Stomach (tissue), 8 donors: ENCODE measurements at regions not wholly inside any gene's neighbourhood (a gene's known extent, or its start where the extent isn't known, plus 50 kb on each side); places are given as distances from the start of the nearest gene placed in this dataset.

Experiments used
- DNase-seq, 2 donors: peaks; one replicate each; pipeline versions ENCODE4 v3.0.0 to v3.0.0-alpha.2; 2013 to 2019
- H3K27ac ChIP-seq, 5 donors: fragments of 200-600 bp in 4 of 5; sonication (generic) in 4 of 5; one replicate each; pipeline ENCODE4 v1.5.1; 2013 to 2019; ENCODE audit warnings: mild to moderate bottlenecking in 1 of 5, moderate library complexity in 1 of 5
- H3K27me3 ChIP-seq, 3 donors: fragments of 200-600 bp; sonication (generic); one replicate each; pipeline ENCODE4 v1.5.1; 2017 to 2019; ENCODE audit warnings: mixed run types in 1 of 3
- H3K36me3 ChIP-seq, 4 donors: fragments of 200-600 bp; sonication (generic); 1 replicate in 3 of 4; 2 replicates in 1 of 4; pipeline ENCODE4 v1.5.1; 2016 to 2019
- H3K4me1 ChIP-seq, 4 donors: fragments of 200-600 bp; sonication (generic); one replicate each; pipeline ENCODE4 v1.5.1; 2016 to 2019
- H3K4me3 ChIP-seq, 4 donors: fragments of 200-600 bp; sonication (generic) in 3 of 4; one replicate each; pipeline ENCODE4 v1.5.1; 2016 to 2019; ENCODE audit warnings: mild to moderate bottlenecking in 1 of 4
- H3K9me3 ChIP-seq, 4 donors: fragments of 200-600 bp; sonication (generic); one replicate each; pipeline ENCODE4 v1.5.1; 2016 to 2019
- CTCF ChIP-seq, 7 experiments: fragments of 450-650 bp in 4 of 7; fragments of 200-600 bp in 3 of 7; sonication (generic) in 3 of 7; IDR thresholded peaks; one replicate each; pipeline ENCODE4 v1.5.1; 2016 to 2019; ENCODE audit warnings: antibody characterized with exemption in 7 of 7, control low read depth in 2 of 7, mild to moderate bottlenecking in 1 of 7
- EP300 ChIP-seq: sonication (generic); formaldehyde crosslinking; IDR thresholded peaks from one replicate; pipeline ENCODE4 v1.6.1; 2017; ENCODE audit warnings: antibody characterized with exemption
- POLR2A ChIP-seq, 4 donors: fragments of 450-650 bp; IDR thresholded peaks; one replicate each; pipeline ENCODE4 v1.6.1; 2016; ENCODE audit warnings: antibody characterized with exemption in 4 of 4, control low read depth in 2 of 4, mild to moderate bottlenecking in 1 of 4, moderate library complexity in 1 of 4
- POLR2AphosphoS5 ChIP-seq, 3 donors: sonication (generic); formaldehyde crosslinking; IDR thresholded peaks; one replicate each; pipeline ENCODE4 v1.6.1; 2016; ENCODE audit warnings: antibody characterized with exemption in 3 of 3
- WGBS, 5 donors: extraction: QIAGEN DNeasy Blood & Tissue Kit in 3 of 5; methylation state at CpG; one replicate each; pipeline versions ENCODE4 v1.1.5 to v1.1.7; 2013 to 2018; 5-methylcytosine and 5-hydroxymethylcytosine counted together
- intact Hi-C: fragments of 100-400 bp; cut with DNase I; formaldehyde crosslinking; loops from one replicate; pipeline ENCODE4 v1.15.1; 2023; ENCODE audit warnings: low total_unique reads
- donor health status: healthy with polysubstance abuse.
- donor health status: Bipolar disorder and iron deficiency.
- donor health status: healthy.

DNA sequence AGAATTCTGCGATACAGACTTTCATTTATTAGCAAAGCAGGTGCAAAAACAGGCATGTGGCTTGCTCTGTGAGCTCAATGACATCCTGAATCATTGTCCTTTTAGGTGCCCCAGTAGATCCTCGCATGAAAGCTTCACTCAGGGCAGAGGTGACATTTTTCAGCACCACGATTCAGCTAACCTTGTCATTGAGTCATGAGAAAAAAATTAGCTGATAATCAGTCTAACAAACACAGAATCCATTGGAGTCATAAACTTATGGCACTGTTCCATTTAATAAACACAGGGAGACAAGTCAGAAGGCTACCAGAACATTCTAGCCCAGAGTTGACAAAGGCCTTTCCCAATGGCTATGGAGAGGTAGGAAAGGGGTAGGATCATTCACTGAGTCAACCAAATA is 104.8 kb upstream of the RAD23B start:
- peaks cover 0 to 19% (median 7%) of the 10 kb centered on the region in 4 donors for H3K4me1 ChIP-seq
- H3K27ac ChIP-seq: no peak overlapping the region
- no peak for TF ChIP-seq POLR2A (IDR thresholded peaks at IDR 0.05)
- no peak for TF ChIP-seq POLR2AphosphoS5 (IDR thresholded peaks at IDR 0.05)
- no peak for TF ChIP-seq CTCF (IDR thresholded peaks at IDR 0.05)
- TF ChIP-seq EP300: no peak
- no peak for DNase-seq
- H3K9me3 ChIP-seq: peaks cover 0 to 13% (median 7%) of the 10 kb centered on the region in 4 donors
- WGBS, 5 donors: 44 to 73% (median 52%) methylated on average over 3 of the region's 3 CpGs
- H3K27me3 ChIP-seq: no peaks in the 10 kb centered on the region
- intact Hi-C loops: loop anchor here (5.0 to 10.0 kb wide), 2 partner anchors 46 to 533 kb away; no protein-coding TSS in a partner anchor
- no peaks in the 10 kb centered on the region for H3K36me3 ChIP-seq
- no peak overlapping the region for H3K4me3 ChIP-seq

DNA sequence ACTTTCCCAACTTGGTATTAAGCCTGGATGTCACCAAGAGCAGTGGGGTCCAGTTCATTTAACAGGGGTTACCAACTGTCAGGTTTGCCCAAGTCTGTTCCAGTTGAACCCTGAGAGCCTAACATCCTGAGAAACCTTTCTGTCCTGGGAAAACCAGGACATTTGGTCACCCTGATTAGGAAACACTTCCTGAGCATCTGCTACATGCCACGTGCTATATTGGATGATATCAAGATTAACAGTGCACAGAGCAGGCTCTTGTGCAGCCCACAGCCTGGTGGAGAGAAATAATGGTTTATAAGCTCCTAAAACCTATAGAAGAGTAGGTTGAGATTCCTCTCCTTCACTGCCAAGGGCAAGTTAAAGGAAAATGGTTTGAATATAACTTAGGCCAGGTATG is 102.9 kb upstream of the RAD23B start:
- TF ChIP-seq EP300 (no peak), POLR2A (IDR thresholded peaks at IDR 0.05) (no peak), POLR2AphosphoS5 (IDR thresholded peaks at IDR 0.05) (no peak), CTCF (IDR thresholded peaks at IDR 0.05) (no peak)
- 33 to 57% (median 48%) methylated on average over 1 of the region's 1 CpG for whole genome bisulfite sequencing, 5 donors
- no peak for DNase-seq
- H3K27me3 ChIP-seq: no peaks in the 10 kb centered on the region
- intact Hi-C loops: no loop called here
- no peak overlapping the region for H3K4me3 ChIP-seq
- no peaks in the 10 kb centered on the region for H3K36me3 ChIP-seq
- peaks cover 0 to 17% (median 12%) of the 10 kb centered on the region in 4 donors for H3K9me3 ChIP-seq
- H3K4me1 ChIP-seq: peaks cover 0 to 16% (median 7%) of the 10 kb centered on the region in 4 donors
- H3K27ac ChIP-seq: no peak overlapping the region

- no peaks in the 10 kb centered on the region for H3K4me1 ChIP-seq
- no peak overlapping the region for H3K27ac ChIP-seq
- TF ChIP-seq POLR2AphosphoS5 (IDR thresholded peaks at IDR 0.05) (no peak), EP300 (no peak), POLR2A (IDR thresholded peaks at IDR 0.05) (no peak), CTCF (IDR thresholded peaks at IDR 0.05) (no peak)
- no peaks in the 10 kb centered on the region for H3K27me3 ChIP-seq
- intact Hi-C loops: no loop called here
- no peak for DNase-seq
- peaks cover 0 to 17% (median 12%) of the 10 kb centered on the region in 4 donors for H3K9me3 ChIP-seq
- H3K4me3 ChIP-seq: no peak overlapping the region
- no peaks in the 10 kb centered on the region for H3K36me3 ChIP-seq
These were observed 99.9 kb upstream of the RAD23B start for GRCh38 chr9:107183176-107183575.

DNA sequence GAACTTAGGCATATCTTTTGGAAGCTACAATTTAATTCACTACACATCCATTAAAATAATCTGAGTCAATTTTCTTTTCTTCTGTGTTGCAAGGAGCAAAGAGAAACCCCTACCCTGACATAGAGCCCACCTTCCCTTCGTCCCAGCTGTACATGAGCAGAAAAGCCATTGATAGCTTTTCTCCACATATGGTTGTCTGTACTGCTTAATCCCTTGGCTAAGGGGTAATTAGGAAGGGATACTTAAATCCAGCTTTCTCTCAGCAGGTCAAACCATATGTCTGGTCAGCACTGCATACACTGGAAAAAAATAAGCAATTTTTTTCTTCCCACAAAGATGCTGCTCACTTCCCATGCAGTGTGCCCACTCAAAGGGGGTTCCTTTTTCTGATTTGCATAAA is 94.7 kb upstream of the RAD23B start:
- no peaks in the 10 kb centered on the region for H3K36me3 ChIP-seq

More for the DNA sequence above, 94.7 kb upstream of the RAD23B start:
- intact Hi-C loops: no loop called here
- Histone ChIP-seq H3K4me3 (no peak overlapping the region), H3K4me1 (no peaks in the 10 kb centered on the region), H3K27ac (no peak overlapping the region), H3K9me3 (peaks cover 0 to 6% (median 3%) of the 10 kb centered on the region in 4 donors), H3K27me3 (no peaks in the 10 kb centered on the region)
- TF ChIP-seq CTCF (IDR thresholded peaks at IDR 0.05) (no peak), EP300 (no peak), POLR2A (IDR thresholded peaks at IDR 0.05) (no peak), POLR2AphosphoS5 (IDR thresholded peaks at IDR 0.05) (no peak)
- 86 to 100% (median 93%) methylated on average over 1 of the region's 1 CpG for WGBS, 5 donors
- no peak for DNase-seq
